PFSK-1 (cell line): ENCODE measurements at regions not wholly inside any gene's neighbourhood (a gene's known extent, or its start where the extent isn't known, plus 50 kb on each side); places are given as distances from the start of the nearest gene placed in this dataset.

Experiments
- FOXP2 ChIP-seq: optimal IDR thresholded peaks from 2 replicates; pipeline ENCODE3; 2011; ENCODE audit warnings: borderline replicate concordance, control low read depth, inconsistent platforms; ENCODE audit not compliant: insufficient read depth; ENCODE audit errors: extremely low read length, extremely low read depth
- POLR2AphosphoS5 ChIP-seq: IDR thresholded peaks from 2 replicates; pipeline ENCODE4 v1.6.1; 2012; ENCODE audit warnings: low read depth, mild to moderate bottlenecking, control low read depth, low read length, moderate library complexity
- SIN3A ChIP-seq: IDR thresholded peaks from 2 replicates; pipeline ENCODE4 v1.6.1; 2012; ENCODE audit warnings: mild to moderate bottlenecking, low read length, moderate library complexity, borderline replicate concordance; ENCODE audit not compliant: insufficient read depth
- TAF1 ChIP-seq: IDR thresholded peaks from 2 replicates; pipeline ENCODE4 v1.6.1; 2012; ENCODE audit warnings: low read length, control low read depth, borderline replicate concordance; ENCODE audit not compliant: insufficient read depth
- TF ChIP-seq, protein P1 (sequence below), 2 experiments: IDR thresholded peaks; 2 replicates each; pipeline versions ENCODE4 v1.6.1 to v1.8.0; 2011 to 2012; ENCODE audit warnings: low read depth in 2 of 2, low read length in 2 of 2, control low read depth in 1 of 2, inconsistent platforms in 1 of 2, mild to moderate bottlenecking in 1 of 2, moderate library complexity in 1 of 2; ENCODE audit not compliant: insufficient read depth in 1 of 2

GRCh38 chr2:144668493-144669110, 148.7 kb upstream of the ZEB2 start:
- TF ChIP-seq POLR2AphosphoS5 (no peak), TAF1 (no peak), SIN3A (no peak), FOXP2 (no peak)
- TF ChIP-seq, protein P1, sequence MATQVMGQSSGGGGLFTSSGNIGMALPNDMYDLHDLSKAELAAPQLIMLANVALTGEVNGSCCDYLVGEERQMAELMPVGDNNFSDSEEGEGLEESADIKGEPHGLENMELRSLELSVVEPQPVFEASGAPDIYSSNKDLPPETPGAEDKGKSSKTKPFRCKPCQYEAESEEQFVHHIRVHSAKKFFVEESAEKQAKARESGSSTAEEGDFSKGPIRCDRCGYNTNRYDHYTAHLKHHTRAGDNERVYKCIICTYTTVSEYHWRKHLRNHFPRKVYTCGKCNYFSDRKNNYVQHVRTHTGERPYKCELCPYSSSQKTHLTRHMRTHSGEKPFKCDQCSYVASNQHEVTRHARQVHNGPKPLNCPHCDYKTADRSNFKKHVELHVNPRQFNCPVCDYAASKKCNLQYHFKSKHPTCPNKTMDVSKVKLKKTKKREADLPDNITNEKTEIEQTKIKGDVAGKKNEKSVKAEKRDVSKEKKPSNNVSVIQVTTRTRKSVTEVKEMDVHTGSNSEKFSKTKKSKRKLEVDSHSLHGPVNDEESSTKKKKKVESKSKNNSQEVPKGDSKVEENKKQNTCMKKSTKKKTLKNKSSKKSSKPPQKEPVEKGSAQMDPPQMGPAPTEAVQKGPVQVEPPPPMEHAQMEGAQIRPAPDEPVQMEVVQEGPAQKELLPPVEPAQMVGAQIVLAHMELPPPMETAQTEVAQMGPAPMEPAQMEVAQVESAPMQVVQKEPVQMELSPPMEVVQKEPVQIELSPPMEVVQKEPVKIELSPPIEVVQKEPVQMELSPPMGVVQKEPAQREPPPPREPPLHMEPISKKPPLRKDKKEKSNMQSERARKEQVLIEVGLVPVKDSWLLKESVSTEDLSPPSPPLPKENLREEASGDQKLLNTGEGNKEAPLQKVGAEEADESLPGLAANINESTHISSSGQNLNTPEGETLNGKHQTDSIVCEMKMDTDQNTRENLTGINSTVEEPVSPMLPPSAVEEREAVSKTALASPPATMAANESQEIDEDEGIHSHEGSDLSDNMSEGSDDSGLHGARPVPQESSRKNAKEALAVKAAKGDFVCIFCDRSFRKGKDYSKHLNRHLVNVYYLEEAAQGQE (IDR thresholded peaks at IDR 0.05; ENCODE audit: insufficient read depth in 1 of 2, low read depth in 2 of 2, low read length in 2 of 2), result no peak

DNA sequence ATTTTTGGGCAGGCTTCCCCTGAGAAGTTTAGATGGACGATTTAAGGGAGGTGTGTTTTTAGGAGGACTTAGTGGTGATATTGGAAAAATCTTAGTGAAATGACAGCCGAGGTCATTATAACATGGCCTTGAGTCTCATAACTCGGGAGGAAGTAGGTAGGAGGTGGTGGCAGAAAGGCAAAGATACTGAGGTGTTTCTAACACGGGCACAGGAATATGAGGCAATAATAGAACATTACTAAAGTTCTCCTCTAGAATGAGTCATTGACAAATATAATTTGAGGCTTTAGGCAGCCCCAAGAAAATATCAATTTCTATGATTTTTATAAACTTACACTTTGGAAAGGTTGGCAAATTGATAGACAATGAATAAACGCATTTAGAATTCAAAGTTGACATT, 146.1 kb upstream of the ZEB2 start:
- TF ChIP-seq FOXP2 (no peak), SIN3A (no peak), POLR2AphosphoS5 (no peak), TAF1 (no peak)
- TF ChIP-seq, protein P1 (IDR thresholded peaks at IDR 0.05; ENCODE audit: insufficient read depth in 1 of 2, low read depth in 2 of 2, low read length in 2 of 2), result no peak

- TF ChIP-seq FOXP2 (no peak), POLR2AphosphoS5 (no peak)
These were observed 143.3 kb upstream of the ZEB2 start for GRCh38 chr2:144663207-144663606.

- TF ChIP-seq FOXP2 (no peak), SIN3A (no peak), POLR2AphosphoS5 (no peak), TAF1 (no peak)
- TF ChIP-seq, protein P1 (IDR thresholded peaks at IDR 0.05; ENCODE audit: insufficient read depth in 1 of 2, low read depth in 2 of 2, low read length in 2 of 2), result no peak
These were observed 140.8 kb upstream of the ZEB2 start for GRCh38 chr2:144660518-144661316.

DNA sequence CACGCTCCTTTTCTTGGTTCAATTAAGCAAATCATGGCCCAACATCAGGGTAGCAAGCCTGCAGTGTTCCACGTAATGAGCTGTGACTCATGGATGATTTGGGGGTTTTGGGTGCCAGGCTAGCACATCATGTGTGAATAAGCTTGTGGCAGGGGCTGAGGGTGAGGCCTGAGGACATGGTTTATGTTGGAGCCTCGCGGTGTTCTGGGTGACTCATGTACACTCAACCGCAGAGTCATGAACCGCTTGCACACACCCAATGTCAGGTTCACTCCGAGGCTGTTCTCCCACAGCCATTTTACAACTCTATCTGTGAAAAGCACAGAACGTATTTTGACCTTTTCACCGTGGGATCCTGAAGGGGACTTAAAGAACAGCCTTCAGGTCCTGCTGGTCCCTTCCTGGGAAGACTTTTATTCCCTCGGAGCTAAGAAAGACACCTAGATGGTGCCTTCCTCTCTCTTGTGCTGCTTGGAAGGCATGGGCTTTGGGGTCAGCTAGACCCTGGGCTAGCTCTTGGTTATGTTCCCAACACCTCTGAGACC, 139.9 kb upstream of the ZEB2 start:
- TF ChIP-seq, protein P1 (IDR thresholded peaks at IDR 0.05; ENCODE audit: insufficient read depth in 1 of 2, low read depth in 2 of 2, low read length in 2 of 2), result no peak
- no peak for TF ChIP-seq POLR2AphosphoS5
- TF ChIP-seq TAF1, result no peak
- TF ChIP-seq SIN3A, result no peak
- no peak for TF ChIP-seq FOXP2
